Karpas-422 (cell line): ENCODE measurements at regions not wholly inside any gene's neighbourhood (a gene's known extent, or its start where the extent isn't known, plus 50 kb on each side); places are given as distances from the start of the nearest gene placed in this dataset.
"Not testable (repeated sequence)": the region's sequence is repeated elsewhere in the genome, so short reads cannot be mapped to it uniquely, and the experiment has no call there.

ENCODE experiments used
- DNase-seq: peaks from one replicate; pipeline ENCODE4 v3.0.0-alpha.2; 2015
- H2AFZ ChIP-seq: fragments of 200-600 bp; sonication (generic); 2 replicates; pipeline ENCODE4 v1.6.1; 2014; ENCODE audit warnings: antibody characterized with exemption, low read length, mixed read lengths
- H3K27ac ChIP-seq: fragments of 200-600 bp; sonication (generic); 2 replicates; pipeline ENCODE4 v1.5.1; 2014; ENCODE audit warnings: mild to moderate bottlenecking, low read length, moderate library complexity
- H3K27me3 ChIP-seq: fragments of 200-600 bp; sonication (generic); 2 replicates; pipeline ENCODE4 v1.6.1; 2014; ENCODE audit warnings: low read length, mixed read lengths
- H3K36me3 ChIP-seq: fragments of 200-600 bp; sonication (generic); 2 replicates; pipeline ENCODE4 v1.6.1; 2014; ENCODE audit warnings: low read length, mixed read lengths; ENCODE audit not compliant: insufficient read depth
- H3K4me1 ChIP-seq: fragments of 200-600 bp; sonication (generic); 2 replicates; pipeline ENCODE4 v1.6.1; 2014; ENCODE audit warnings: mild to moderate bottlenecking, low read length, mixed read lengths
- H3K4me2 ChIP-seq: fragments of 200-600 bp; sonication (generic); 2 replicates; pipeline ENCODE4 v1.6.1; 2014; ENCODE audit warnings: low read length, low read depth, mild to moderate bottlenecking; ENCODE audit not compliant: poor library complexity, severe bottlenecking
- H3K4me3 ChIP-seq: fragments of 200-600 bp; sonication (generic); 2 replicates; pipeline ENCODE4 v1.5.1; 2014; ENCODE audit warnings: mild to moderate bottlenecking, antibody characterized with exemption, low read length, mixed read lengths
- H3K79me2 ChIP-seq: fragments of 200-600 bp; sonication (generic); 2 replicates; pipeline ENCODE4 v1.6.1; 2014; ENCODE audit warnings: mild to moderate bottlenecking, low read length, mixed read lengths
- H3K9ac ChIP-seq: fragments of 200-600 bp; sonication (generic); 2 replicates; pipeline ENCODE4 v1.6.0; 2014; ENCODE audit warnings: low read length
- H3K9me2 ChIP-seq: fragments of 200-600 bp; sonication (generic), shearing (Covaris generic); replicated peaks from 2 replicates; pipeline ENCODE4 v1.6.0; 2014; ENCODE audit warnings: mild to moderate bottlenecking, low read length, moderate library complexity; ENCODE audit not compliant: insufficient read depth
- H3K9me3 ChIP-seq: fragments of 300-700, 200-600 bp; sonication (generic); 2 replicates; pipeline ENCODE4 v1.6.1; 2014; ENCODE audit warnings: low read length, mixed read lengths
- H4K20me1 ChIP-seq: fragments of 200-600 bp; sonication (generic); 2 replicates; pipeline ENCODE4 v1.6.1; 2014; ENCODE audit warnings: mild to moderate bottlenecking, antibody characterized with exemption, low read length, low read depth; ENCODE audit not compliant: insufficient read depth

DNA sequence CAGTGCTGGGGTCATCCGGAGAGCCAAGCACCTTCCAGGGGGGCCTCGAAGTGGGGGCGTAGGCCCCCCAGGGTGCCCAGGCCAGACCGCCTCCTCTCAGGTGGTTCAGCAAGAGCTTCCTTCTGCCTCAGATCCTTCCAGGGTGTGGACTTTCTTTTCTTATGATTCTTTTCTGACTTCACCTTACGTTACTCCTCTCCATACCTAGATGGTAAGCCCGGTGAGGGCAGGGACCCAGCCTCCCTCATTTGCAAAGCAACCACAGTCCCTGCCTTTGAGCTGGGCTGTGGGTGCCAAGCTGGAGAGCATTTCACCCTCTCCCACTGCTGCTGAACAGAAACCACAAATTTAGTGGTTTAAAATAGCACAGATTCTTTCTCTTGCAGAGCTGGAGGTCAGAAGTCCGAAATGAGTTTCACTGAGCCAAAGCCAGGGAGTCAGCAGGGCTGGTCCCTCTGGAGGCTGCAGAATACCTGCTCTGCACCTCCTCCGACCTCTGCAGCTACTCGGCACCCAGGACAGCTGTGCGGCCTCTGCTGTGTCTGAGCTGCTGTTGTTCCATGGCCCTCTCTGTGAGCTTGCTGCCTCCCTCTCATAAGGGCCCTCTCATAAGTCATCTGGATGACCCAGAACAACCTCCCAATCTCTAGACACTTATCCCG, 323.0 kb downstream of the CACNA1B start:
- not testable (repeated sequence) for DNase-seq, H3K36me3 ChIP-seq, H3K9me2 ChIP-seq, H3K27ac ChIP-seq, H3K9ac ChIP-seq, H2AFZ ChIP-seq, H3K4me3 ChIP-seq, H3K27me3 ChIP-seq, H3K4me1 ChIP-seq, H3K4me2 ChIP-seq, H3K79me2 ChIP-seq, H4K20me1 ChIP-seq, H3K9me3 ChIP-seq

DNA sequence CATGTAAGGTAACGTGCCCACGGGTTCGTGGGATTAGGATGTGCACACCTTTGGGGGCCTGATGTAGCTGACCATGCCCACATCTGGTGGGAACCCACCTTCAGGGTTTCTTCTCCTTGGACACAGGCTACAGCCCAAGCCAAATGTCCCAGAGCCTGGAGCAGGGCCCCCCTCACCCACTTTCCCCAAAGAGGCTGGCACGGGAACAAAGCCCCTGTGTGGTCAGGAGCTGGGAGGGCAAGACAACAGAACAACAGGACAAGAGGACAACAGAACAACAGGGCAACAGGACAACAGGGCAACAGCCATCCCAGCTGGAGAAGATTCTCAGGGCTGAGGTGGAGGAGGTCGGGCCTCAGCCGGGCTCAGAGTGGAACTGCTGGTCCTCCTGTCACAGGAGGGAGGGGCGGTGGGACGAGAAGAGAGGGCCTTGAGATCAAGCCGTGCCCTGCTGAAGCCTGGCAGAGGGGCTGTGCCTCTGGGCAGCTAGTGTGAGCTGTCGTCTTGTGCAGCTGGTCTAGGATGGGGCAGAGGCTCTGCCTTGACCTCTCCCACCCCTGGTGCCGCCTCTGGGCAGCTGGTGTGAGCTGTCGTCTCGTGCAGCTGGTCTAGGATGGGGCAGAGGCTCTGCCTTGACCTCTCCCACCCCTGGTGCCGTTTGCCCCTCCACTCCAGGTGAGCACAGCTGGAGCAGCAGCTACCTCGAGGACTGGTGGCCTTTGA, 323.7 kb downstream of the CACNA1B start:
- H3K9me2 ChIP-seq, H4K20me1 ChIP-seq, H2AFZ ChIP-seq, H3K4me2 ChIP-seq, H3K79me2 ChIP-seq, H3K9me3 ChIP-seq, H3K4me1 ChIP-seq, H3K4me3 ChIP-seq, DNase-seq, H3K9ac ChIP-seq, H3K27me3 ChIP-seq, H3K27ac ChIP-seq, H3K36me3 ChIP-seq: not testable (repeated sequence)

DNA sequence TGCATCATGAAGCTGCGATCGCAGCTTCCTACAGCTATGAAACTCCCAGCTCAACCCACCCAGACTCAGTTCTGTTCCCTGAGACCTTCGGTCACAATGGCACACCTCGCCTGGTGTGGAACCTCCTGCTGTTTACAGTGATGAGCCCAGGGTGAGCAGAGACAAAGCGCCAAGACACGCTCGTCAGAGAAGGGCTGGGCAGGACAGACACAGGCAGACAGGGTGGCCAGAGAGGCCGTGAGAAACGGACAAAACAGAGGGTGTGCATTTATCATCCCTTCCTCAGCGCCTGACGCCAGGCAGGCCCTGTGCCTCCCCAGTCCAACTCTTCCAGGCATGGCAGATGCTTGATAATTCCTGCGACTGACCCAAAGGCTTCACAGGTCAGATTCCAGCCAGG, 324.5 kb downstream of the CACNA1B start:
- H3K36me3 ChIP-seq, H3K9ac ChIP-seq, H3K9me3 ChIP-seq, H3K4me2 ChIP-seq, H4K20me1 ChIP-seq, DNase-seq, H3K27me3 ChIP-seq, H3K27ac ChIP-seq, H2AFZ ChIP-seq, H3K9me2 ChIP-seq, H3K4me1 ChIP-seq, H3K79me2 ChIP-seq, H3K4me3 ChIP-seq: not testable (repeated sequence)

GRCh38 chr9:138203304-138203703, 325.7 kb downstream of the CACNA1B start:
- not testable (repeated sequence) for DNase-seq, H3K4me3 ChIP-seq, H2AFZ ChIP-seq, H3K79me2 ChIP-seq, H3K36me3 ChIP-seq, H3K4me2 ChIP-seq, H3K9ac ChIP-seq, H3K27me3 ChIP-seq, H3K9me2 ChIP-seq, H4K20me1 ChIP-seq, H3K27ac ChIP-seq, H3K9me3 ChIP-seq, H3K4me1 ChIP-seq

DNA sequence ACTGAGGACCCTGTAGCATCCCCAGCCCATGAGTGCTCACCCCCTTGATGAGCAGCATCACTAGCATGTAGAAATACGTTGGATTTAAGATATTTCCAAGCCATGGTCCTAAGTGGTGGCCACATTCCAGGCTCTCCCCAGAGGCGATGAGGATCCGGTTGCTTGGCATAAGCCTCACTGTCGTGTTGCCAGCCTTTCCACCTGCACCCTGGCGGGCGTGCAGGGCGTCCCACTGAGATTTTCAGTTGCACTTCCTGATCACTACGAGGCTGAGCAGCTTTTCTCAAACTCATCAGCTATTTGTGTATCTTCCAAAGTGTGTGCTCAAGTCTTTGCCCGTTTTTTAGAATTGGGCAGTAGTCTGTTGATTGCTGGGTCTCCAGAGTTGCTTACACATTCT, 326.3 kb downstream of the CACNA1B start:
- H3K4me2 ChIP-seq, H3K4me1 ChIP-seq, H3K9ac ChIP-seq, H3K9me3 ChIP-seq, DNase-seq, H2AFZ ChIP-seq, H3K27me3 ChIP-seq, H3K4me3 ChIP-seq, H3K36me3 ChIP-seq, H3K79me2 ChIP-seq, H3K9me2 ChIP-seq, H4K20me1 ChIP-seq, H3K27ac ChIP-seq: not testable (repeated sequence)

- H4K20me1 ChIP-seq, H3K9me2 ChIP-seq, DNase-seq, H3K4me2 ChIP-seq, H3K9me3 ChIP-seq, H3K4me3 ChIP-seq, H3K79me2 ChIP-seq, H3K27me3 ChIP-seq, H3K4me1 ChIP-seq, H2AFZ ChIP-seq, H3K27ac ChIP-seq, H3K36me3 ChIP-seq, H3K9ac ChIP-seq: not testable (repeated sequence)
These were observed 328.5 kb downstream of the CACNA1B start for GRCh38 chr9:138206108-138206507.

GRCh38 chr9:138207300-138208179, 330.0 kb downstream of the CACNA1B start:
- H3K9ac ChIP-seq, H3K4me3 ChIP-seq, H3K79me2 ChIP-seq, H4K20me1 ChIP-seq, H3K4me2 ChIP-seq, H3K4me1 ChIP-seq, H2AFZ ChIP-seq, H3K9me2 ChIP-seq, H3K27ac ChIP-seq, H3K27me3 ChIP-seq, H3K9me3 ChIP-seq, H3K36me3 ChIP-seq, DNase-seq: not testable (repeated sequence)

GRCh38 chr9:138209071-138209644, 331.6 kb downstream of the CACNA1B start:
- H3K9me3 ChIP-seq, H2AFZ ChIP-seq, H3K9ac ChIP-seq, H3K36me3 ChIP-seq, H3K4me3 ChIP-seq, H3K79me2 ChIP-seq, H3K4me1 ChIP-seq, DNase-seq, H3K27me3 ChIP-seq, H3K4me2 ChIP-seq, H4K20me1 ChIP-seq, H3K9me2 ChIP-seq, H3K27ac ChIP-seq: not testable (repeated sequence)
